HL-60 (cell line): ENCODE measurements at regions not wholly inside any gene's neighbourhood (a gene's known extent, or its start where the extent isn't known, plus 50 kb on each side); places are given as distances from the start of the nearest gene placed in this dataset.
"Not testable (repeated sequence)": the region's sequence is repeated elsewhere in the genome, so short reads cannot be mapped to it uniquely, and the experiment has no call there.

Experiments
- CTCF ChIP-seq: IDR thresholded peaks from one replicate; pipeline ENCODE4 v1.5.1; 2011; ENCODE audit warnings: low read length, control low read depth, inconsistent platforms; ENCODE audit not compliant: insufficient read depth
- POLR2AphosphoS5 ChIP-seq: IDR thresholded peaks from 2 replicates; pipeline ENCODE4 v1.6.1; 2012; ENCODE audit warnings: low read depth

- TF ChIP-seq POLR2AphosphoS5, CTCF: not testable (repeated sequence)
Measured at GRCh38 chr20:25813511-25813910, 116.9 kb upstream of the ZNF337 start.
